Activated B cell treated with CpG ODN at 0.5 μM for 24 hours (primary cell): ENCODE measurements at regions not wholly inside any gene's neighbourhood (a gene's known extent, or its start where the extent isn't known, plus 50 kb on each side); places are given as distances from the start of the nearest gene placed in this dataset.

Experiments used
- ATAC-seq: fragments of 200-7000 bp; cut with Tn5 transposase; one replicate; pipeline ENCODE4 v1.10.0; 2021; ENCODE audit warnings: low read depth, mild to moderate bottlenecking, moderate library complexity
- CTCF ChIA-PET: fragments of 350-600 bp; sonication (Branson Sonifier 250); formaldehyde crosslinking; loops from one replicate; lab custom pipeline; 2021; ENCODE audit warnings: antibody characterized with exemption; lab: Charles Lee
- POLR2A ChIA-PET: fragments of 350-600 bp; sonication (Branson Sonifier 250); formaldehyde crosslinking; loops from one replicate; lab custom pipeline; 2021; ENCODE audit warnings: antibody characterized with exemption; lab: Charles Lee
- DNase-seq: peaks from one replicate; pipeline ENCODE4 v3.0.0; 2022
- H3K27ac Mint-ChIP-seq: one replicate; pipeline ENCODE4 v1.8.0; 2020; ENCODE audit warnings: mixed read lengths
- H3K27me3 Mint-ChIP-seq: one replicate; pipeline ENCODE4 v1.8.0; 2021; ENCODE audit warnings: mixed read lengths
- H3K36me3 Mint-ChIP-seq: one replicate; pipeline ENCODE4 v1.8.0; 2021; ENCODE audit warnings: low read depth, mixed read lengths
- H3K4me1 Mint-ChIP-seq: one replicate; pipeline ENCODE4 v1.8.0; 2021; ENCODE audit warnings: mixed read lengths
- H3K4me3 Mint-ChIP-seq: one replicate; pipeline ENCODE4 v1.8.0; 2020; ENCODE audit warnings: mild to moderate bottlenecking, mixed read lengths
- H3K9me3 Mint-ChIP-seq: one replicate; pipeline ENCODE4 v1.8.0; 2020; ENCODE audit warnings: mixed read lengths
- intact Hi-C: fragments of 100-400 bp; cut with micrococcal nuclease; formaldehyde crosslinking; loops from one replicate; pipeline ENCODE4 v1.15.1; 2024
- TF ChIP-seq, protein P1 (sequence below): fragments of 200-600 bp; IDR thresholded peaks from one replicate; pipeline ENCODE4 v1.8.0; 2022; ENCODE audit warnings: antibody characterized with exemption, mild to moderate bottlenecking

DNA sequence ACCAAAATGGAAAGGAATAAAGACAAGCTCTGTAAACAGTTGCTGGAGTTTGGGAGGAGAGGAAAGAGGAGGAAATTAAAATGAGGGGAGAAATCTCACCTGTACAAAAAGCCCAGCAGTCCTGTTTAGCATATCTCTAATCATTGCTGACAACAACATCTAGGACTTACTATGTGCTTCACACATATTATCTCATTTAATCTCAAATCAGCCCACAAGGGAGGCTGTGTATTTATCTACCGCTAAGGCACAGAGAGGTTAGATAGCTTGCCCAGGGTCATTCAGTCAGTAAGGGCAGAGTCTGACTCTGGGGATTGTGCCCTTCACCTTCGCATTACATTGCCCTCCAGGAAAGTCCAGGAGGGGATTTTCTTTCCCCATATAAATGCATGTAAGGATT lies 233.3 kb downstream of the DLEU7 start:
- Mint-ChIP-seq H3K27me3 (no peaks in the 10 kb centered on the region), H3K4me3 (no peak overlapping the region), H3K36me3 (no peaks in the 10 kb centered on the region), H3K9me3 (no peaks in the 10 kb centered on the region), H3K27ac (no peak overlapping the region), H3K4me1 (peaks cover 19% of the 10 kb centered on the region)
- no peak for ATAC-seq
- intact Hi-C loops: no loop called here
- TF ChIP-seq, protein P1, sequence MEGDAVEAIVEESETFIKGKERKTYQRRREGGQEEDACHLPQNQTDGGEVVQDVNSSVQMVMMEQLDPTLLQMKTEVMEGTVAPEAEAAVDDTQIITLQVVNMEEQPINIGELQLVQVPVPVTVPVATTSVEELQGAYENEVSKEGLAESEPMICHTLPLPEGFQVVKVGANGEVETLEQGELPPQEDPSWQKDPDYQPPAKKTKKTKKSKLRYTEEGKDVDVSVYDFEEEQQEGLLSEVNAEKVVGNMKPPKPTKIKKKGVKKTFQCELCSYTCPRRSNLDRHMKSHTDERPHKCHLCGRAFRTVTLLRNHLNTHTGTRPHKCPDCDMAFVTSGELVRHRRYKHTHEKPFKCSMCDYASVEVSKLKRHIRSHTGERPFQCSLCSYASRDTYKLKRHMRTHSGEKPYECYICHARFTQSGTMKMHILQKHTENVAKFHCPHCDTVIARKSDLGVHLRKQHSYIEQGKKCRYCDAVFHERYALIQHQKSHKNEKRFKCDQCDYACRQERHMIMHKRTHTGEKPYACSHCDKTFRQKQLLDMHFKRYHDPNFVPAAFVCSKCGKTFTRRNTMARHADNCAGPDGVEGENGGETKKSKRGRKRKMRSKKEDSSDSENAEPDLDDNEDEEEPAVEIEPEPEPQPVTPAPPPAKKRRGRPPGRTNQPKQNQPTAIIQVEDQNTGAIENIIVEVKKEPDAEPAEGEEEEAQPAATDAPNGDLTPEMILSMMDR: no peak
- POLR2A ChIA-PET: interaction anchor here (0.6 kb wide), 1 partner anchor 464 kb away, joined by 4 read pairs; no protein-coding TSS in a partner anchor
- CTCF ChIA-PET: no interaction called here
- DNase-seq: no peak

DNA sequence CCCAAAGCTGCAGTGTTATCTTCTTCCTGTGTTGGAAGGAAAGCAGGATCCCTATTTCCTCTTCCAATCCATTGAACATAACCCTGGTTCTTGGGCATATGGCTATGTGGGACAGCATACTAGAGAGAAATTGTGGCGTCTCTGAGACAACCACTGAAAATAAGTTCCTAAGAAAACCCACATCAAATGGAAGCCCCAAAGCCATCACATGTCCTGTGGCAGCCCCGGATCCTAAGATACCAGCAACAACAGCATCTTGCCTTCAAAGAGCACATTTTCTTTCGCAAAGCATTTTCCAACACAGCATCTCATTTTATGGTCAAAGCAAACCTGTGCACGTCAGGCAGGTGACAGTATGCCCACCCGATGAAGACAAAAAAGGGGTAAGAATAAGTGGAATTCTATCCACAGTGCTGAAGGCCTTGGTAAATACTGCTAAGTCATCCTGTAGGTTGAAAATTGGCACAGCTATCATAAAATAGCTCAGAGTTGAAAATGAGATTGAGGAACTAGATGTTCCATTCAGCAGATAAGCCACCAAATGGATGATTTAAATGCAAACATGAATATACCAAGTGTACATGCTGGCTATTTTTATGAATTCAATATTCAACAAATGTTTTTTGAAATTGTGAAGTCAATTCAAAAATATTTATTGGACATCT lies 232.2 kb downstream of the DLEU7 start:
- ATAC-seq (no peak), DNase-seq (no peak)
- TF ChIP-seq, protein P1: no peak
- peaks cover 27% of the 10 kb centered on the region for H3K4me1 Mint-ChIP-seq
- H3K9me3 Mint-ChIP-seq: no peaks in the 10 kb centered on the region
- ChIA-PET CTCF (no interaction called here), POLR2A (interaction anchor here (1.3 kb wide), 1 partner anchor 189 kb away, joined by 3 read pairs; no protein-coding TSS in a partner anchor)
- no peaks in the 10 kb centered on the region for H3K36me3 Mint-ChIP-seq
- H3K27me3 Mint-ChIP-seq: no peaks in the 10 kb centered on the region
- H3K27ac Mint-ChIP-seq: no peak overlapping the region
- H3K4me3 Mint-ChIP-seq: no peak overlapping the region
- intact Hi-C loops: no loop called here

DNA sequence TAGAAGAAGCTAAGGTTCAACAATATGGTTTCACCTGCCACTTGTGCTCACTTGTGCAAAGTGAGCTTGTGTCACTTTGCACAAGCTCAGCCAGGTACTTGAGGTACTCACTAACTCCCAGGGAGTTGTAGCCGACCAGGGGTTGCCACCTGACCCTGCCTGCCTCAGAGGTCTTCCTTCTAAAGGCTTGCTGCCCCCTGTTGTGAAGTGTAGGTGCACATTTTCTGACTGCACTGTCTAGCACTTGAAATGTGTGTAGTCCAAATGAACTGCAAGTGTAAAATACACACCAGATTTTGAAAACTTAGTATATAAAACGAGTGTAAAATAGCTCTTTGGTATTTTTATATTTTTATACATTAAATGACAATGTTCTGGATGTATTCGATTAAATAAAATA lies 230.8 kb downstream of the DLEU7 start:
- TF ChIP-seq, protein P1: no peak
- H3K36me3 Mint-ChIP-seq: no peaks in the 10 kb centered on the region
- H3K9me3 Mint-ChIP-seq: no peaks in the 10 kb centered on the region
- ChIA-PET CTCF (interaction anchor here (0.6 to 1.7 kb wide), 5 partner anchors 14 to 636 kb away, joined by 3 to 7 read pairs (median 4); partner anchors contain the start of gene TRIM13), POLR2A (interaction anchor here (1.2 kb wide), 1 partner anchor 488 kb away, joined by 11 read pairs; no protein-coding TSS in a partner anchor)
- DNase-seq (no peak), ATAC-seq (peak; percentile 40)
- H3K27me3 Mint-ChIP-seq: no peaks in the 10 kb centered on the region
- H3K4me3 Mint-ChIP-seq: no peak overlapping the region
- intact Hi-C loops: loop anchor here (2.0 kb wide), 1 partner anchor 14 kb away; no protein-coding TSS in a partner anchor
- peaks cover 42% of the 10 kb centered on the region for H3K4me1 Mint-ChIP-seq
- no peak overlapping the region for H3K27ac Mint-ChIP-seq

DNA sequence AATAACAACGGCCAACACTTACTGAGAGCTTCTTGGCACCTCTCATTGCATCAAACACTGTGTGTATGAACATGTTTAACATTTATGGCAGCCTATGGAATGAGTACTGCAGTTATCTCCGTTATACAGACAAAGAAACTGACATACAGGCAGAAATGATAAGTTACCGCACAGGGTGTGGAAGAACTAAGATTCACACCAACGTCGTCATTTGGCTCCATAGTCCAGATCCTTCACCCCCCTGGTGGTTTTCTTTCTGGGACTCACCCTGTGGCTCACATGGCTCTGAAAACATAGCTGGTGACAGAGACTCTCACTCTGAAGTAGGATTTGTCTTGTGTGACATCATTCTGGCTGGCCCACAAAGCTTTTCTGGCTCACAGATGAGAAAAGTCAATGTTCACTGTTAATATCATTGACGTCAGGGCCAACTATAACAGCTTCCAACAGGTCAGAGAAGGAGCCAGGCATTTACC lies 230.1 kb downstream of the DLEU7 start:
- Mint-ChIP-seq H3K4me3 (no peak overlapping the region), H3K4me1 (peaks cover 45% of the 10 kb centered on the region), H3K27me3 (no peaks in the 10 kb centered on the region), H3K36me3 (no peaks in the 10 kb centered on the region), H3K27ac (no peak overlapping the region), H3K9me3 (no peaks in the 10 kb centered on the region)
- TF ChIP-seq, protein P1: no peak
- ATAC-seq (no peak), DNase-seq (no peak)
- POLR2A ChIA-PET: interaction anchor here (1.2 kb wide), 1 partner anchor 489 kb away, joined by 11 read pairs; no protein-coding TSS in a partner anchor
- intact Hi-C loops: loop anchor here (2.0 kb wide), 1 partner anchor 15 kb away; no protein-coding TSS in a partner anchor
- CTCF ChIA-PET: interaction anchor here (1.3 to 1.7 kb wide), 3 partner anchors 187 to 637 kb away, joined by 4 to 7 read pairs (median 4); partner anchors contain the start of gene TRIM13

DNA sequence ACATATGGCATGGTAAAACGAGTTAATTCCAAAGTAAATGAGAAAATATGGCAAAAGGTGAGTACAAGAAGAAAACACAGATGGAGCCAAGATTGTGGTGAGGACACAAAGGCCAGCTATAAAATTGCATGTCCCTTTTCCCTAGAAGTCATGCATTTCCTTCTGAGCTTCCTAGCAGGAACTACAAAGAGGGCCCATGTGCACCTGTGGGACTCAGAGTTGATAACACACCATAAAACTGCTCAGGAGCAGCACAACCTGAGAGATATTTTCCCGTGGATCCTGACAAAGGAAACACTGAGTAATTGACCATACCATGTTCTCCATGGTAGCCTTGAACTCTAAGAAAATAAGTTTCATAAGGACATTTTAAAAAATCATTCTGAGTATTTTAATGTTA lies 228.3 kb downstream of the DLEU7 start:
- TF ChIP-seq, protein P1: no peak
- intact Hi-C loops: no loop called here
- H3K27ac Mint-ChIP-seq: no peak overlapping the region
- no peaks in the 10 kb centered on the region for H3K36me3 Mint-ChIP-seq
- no peaks in the 10 kb centered on the region for H3K27me3 Mint-ChIP-seq
- H3K4me1 Mint-ChIP-seq: peaks cover 45% of the 10 kb centered on the region
- CTCF ChIA-PET: no interaction called here
- no peak for ATAC-seq
- no peak overlapping the region for H3K4me3 Mint-ChIP-seq
- DNase-seq: no peak
- H3K9me3 Mint-ChIP-seq: no peaks in the 10 kb centered on the region
- POLR2A ChIA-PET: no interaction called here
